Mesendoderm (in vitro differentiated cells): ENCODE measurements at regions not wholly inside any gene's neighbourhood (a gene's known extent, or its start where the extent isn't known, plus 50 kb on each side); places are given as distances from the start of the nearest gene placed in this dataset.

ENCODE experiments used
- DNase-seq: peaks from one replicate; pipeline ENCODE4 v3.0.0; 2013
- H2AK5ac ChIP-seq: 2 replicates; pipeline ENCODE4 v1.6.1; 2013; ENCODE audit warnings: low read length, inconsistent platforms
- H2BK120ac ChIP-seq: 2 replicates; pipeline ENCODE4 v1.6.1; 2013; ENCODE audit warnings: low read depth, mild to moderate bottlenecking, low read length, moderate library complexity, mixed read lengths
- H2BK15ac ChIP-seq: replicated peaks from 2 replicates; pipeline ENCODE4 v1.6.1; 2013; ENCODE audit warnings: low read depth, mild to moderate bottlenecking, moderate library complexity
- H2BK5ac ChIP-seq: 2 replicates; pipeline ENCODE4 v1.6.1; 2013; ENCODE audit warnings: low read length, inconsistent platforms
- H3K18ac ChIP-seq: 2 replicates; pipeline ENCODE4 v1.6.1; 2013; ENCODE audit warnings: mild to moderate bottlenecking, low read length, mixed read lengths
- H3K23ac ChIP-seq: one replicate; pipeline ENCODE4 v1.6.1; 2013; ENCODE audit warnings: low read length
- H3K27ac ChIP-seq: 2 replicates; pipeline ENCODE4 v1.5.1; 2013; ENCODE audit warnings: low read depth, mild to moderate bottlenecking, inconsistent platforms, low read length, moderate library complexity
- H3K27me3 ChIP-seq: 2 replicates; pipeline ENCODE4 v1.6.1; 2013; ENCODE audit warnings: low read length, control low read depth, mild to moderate bottlenecking, inconsistent platforms; ENCODE audit not compliant: insufficient read depth, poor library complexity
- H3K36me3 ChIP-seq: 2 replicates; pipeline ENCODE4 v1.6.1; 2013; ENCODE audit warnings: low read length, inconsistent platforms; ENCODE audit not compliant: control insufficient read depth, insufficient read depth
- H3K4ac ChIP-seq: one replicate; pipeline ENCODE4 v1.6.1; 2013; ENCODE audit warnings: low read depth, mild to moderate bottlenecking, low read length, moderate library complexity
- H3K4me1 ChIP-seq: 2 replicates; pipeline ENCODE4 v1.6.1; 2013; ENCODE audit warnings: low read depth, low read length, inconsistent platforms; ENCODE audit not compliant: control insufficient read depth
- H3K4me2 ChIP-seq: 2 replicates; pipeline ENCODE4 v1.6.1; 2013; ENCODE audit warnings: low read length
- H3K4me3 ChIP-seq: 2 replicates; pipeline ENCODE4 v1.5.1; 2013; ENCODE audit warnings: mild to moderate bottlenecking, low read length
- H3K56ac ChIP-seq: one replicate; pipeline ENCODE4 v1.6.1; 2013; ENCODE audit warnings: low read length
- H3K79me1 ChIP-seq: 2 replicates; pipeline ENCODE4 v1.6.1; 2013; ENCODE audit warnings: low read length, inconsistent platforms
- H3K79me2 ChIP-seq: 2 replicates; pipeline ENCODE4 v1.6.1; 2013; ENCODE audit warnings: mild to moderate bottlenecking, low read length; ENCODE audit not compliant: control insufficient read depth, insufficient read depth
- H3K9ac ChIP-seq: 2 replicates; pipeline ENCODE4 v1.6.1; 2013; ENCODE audit warnings: low read length, inconsistent platforms
- H4K5ac ChIP-seq: one replicate; pipeline ENCODE4 v1.6.1; 2013; ENCODE audit warnings: low read length
- H4K8ac ChIP-seq: one replicate; pipeline ENCODE4 v1.6.1; 2013; ENCODE audit warnings: low read depth, mild to moderate bottlenecking, control low read depth, low read length, moderate library complexity
- WGBS: extraction: QIAGEN DNeasy Blood & Tissue Kit; methylation state at CpG from one replicate; pipeline ENCODE4 v1.1.7; 2013; ENCODE audit warnings: low lambda C conversion rate, missing lambda C conversion rate; ENCODE audit not compliant: insufficient coverage; ENCODE audit errors: extremely low coverage; 5-methylcytosine and 5-hydroxymethylcytosine counted together

- Histone ChIP-seq H3K4me2 (no peak overlapping the region), H2BK5ac (no peak overlapping the region), H2BK15ac (no peak overlapping the region), H3K9ac (no peak overlapping the region), H3K18ac (no peak overlapping the region), H3K79me2 (no peaks in the 10 kb centered on the region), H4K8ac (no peak overlapping the region), H3K36me3 (no peaks in the 10 kb centered on the region), H2BK120ac (no peak overlapping the region), H3K79me1 (no peaks in the 10 kb centered on the region), H3K27ac (no peak overlapping the region), H3K56ac (no peak overlapping the region), H3K4ac (no peak overlapping the region), H3K4me3 (no peak overlapping the region), H4K5ac (no peak overlapping the region), H3K4me1 (no peaks in the 10 kb centered on the region), H3K23ac (no peak overlapping the region), H3K27me3 (no peaks in the 10 kb centered on the region), H2AK5ac (no peak overlapping the region)
- no CpG with 5 or more reads among the region's 3 CpGs for WGBS
- no peak for DNase-seq
Measured at GRCh38 chr1:88169139-88169538, 514.9 kb upstream of the PKN2 start.

GRCh38 chr1:88169939-88170338, 514.1 kb upstream of the PKN2 start:
- H2AK5ac ChIP-seq, result no peak overlapping the region
- no peak overlapping the region for H3K27ac ChIP-seq
- no peak overlapping the region for H2BK5ac ChIP-seq
- no peak overlapping the region for H4K8ac ChIP-seq
- H2BK15ac ChIP-seq, result no peak overlapping the region
- H3K4ac ChIP-seq, result no peak overlapping the region
- no peak overlapping the region for H3K4me3 ChIP-seq
- H3K4me1 ChIP-seq, result no peaks in the 10 kb centered on the region
- H2BK120ac ChIP-seq, result no peak overlapping the region
- no peaks in the 10 kb centered on the region for H3K79me2 ChIP-seq
- no peak for DNase-seq
- H3K27me3 ChIP-seq, result no peaks in the 10 kb centered on the region
- H3K9ac ChIP-seq, result no peak overlapping the region
- no peaks in the 10 kb centered on the region for H3K36me3 ChIP-seq
- H3K4me2 ChIP-seq, result no peak overlapping the region
- no peak overlapping the region for H3K18ac ChIP-seq
- no peaks in the 10 kb centered on the region for H3K79me1 ChIP-seq
- no peak overlapping the region for H3K23ac ChIP-seq
- no peak overlapping the region for H4K5ac ChIP-seq
- H3K56ac ChIP-seq, result no peak overlapping the region

- H4K5ac ChIP-seq, result no peak overlapping the region
- no peak overlapping the region for H3K23ac ChIP-seq
- no peak overlapping the region for H3K4ac ChIP-seq
- no peak overlapping the region for H3K27ac ChIP-seq
- H3K79me2 ChIP-seq, result no peaks in the 10 kb centered on the region
- no peaks in the 10 kb centered on the region for H3K79me1 ChIP-seq
- H3K4me1 ChIP-seq, result no peaks in the 10 kb centered on the region
- H3K18ac ChIP-seq, result no peak overlapping the region
- H3K56ac ChIP-seq, result no peak overlapping the region
- H2BK15ac ChIP-seq, result no peak overlapping the region
- no peak overlapping the region for H3K4me2 ChIP-seq
- H3K9ac ChIP-seq, result no peak overlapping the region
- H2AK5ac ChIP-seq, result no peak overlapping the region
- no peak overlapping the region for H2BK120ac ChIP-seq
- no peaks in the 10 kb centered on the region for H3K27me3 ChIP-seq
- no peak overlapping the region for H2BK5ac ChIP-seq
- H4K8ac ChIP-seq, result no peak overlapping the region
- H3K4me3 ChIP-seq, result no peak overlapping the region
- no peak for DNase-seq
- WGBS, result no CpG with 5 or more reads among the region's 3 CpGs
- H3K36me3 ChIP-seq, result no peaks in the 10 kb centered on the region
Measured at GRCh38 chr1:88175120-88175630, 508.9 kb upstream of the PKN2 start.

- H3K36me3 ChIP-seq, result no peaks in the 10 kb centered on the region
- H3K79me1 ChIP-seq, result no peaks in the 10 kb centered on the region
- H3K27ac ChIP-seq, result no peak overlapping the region
- no peak overlapping the region for H2AK5ac ChIP-seq
- H3K18ac ChIP-seq, result no peak overlapping the region
- H3K27me3 ChIP-seq, result no peaks in the 10 kb centered on the region
- no peak overlapping the region for H2BK15ac ChIP-seq
- no peak overlapping the region for H3K4me3 ChIP-seq
- H3K4me1 ChIP-seq, result no peaks in the 10 kb centered on the region
- H4K8ac ChIP-seq, result no peak overlapping the region
- no peak overlapping the region for H3K4me2 ChIP-seq
- H4K5ac ChIP-seq, result no peak overlapping the region
- no peak overlapping the region for H3K56ac ChIP-seq
- no peak overlapping the region for H3K23ac ChIP-seq
- WGBS, result no CpG with 5 or more reads among the region's 10 CpGs
- no peak overlapping the region for H3K9ac ChIP-seq
- H3K4ac ChIP-seq, result no peak overlapping the region
- no peaks in the 10 kb centered on the region for H3K79me2 ChIP-seq
- no peak overlapping the region for H2BK120ac ChIP-seq
- no peak overlapping the region for H2BK5ac ChIP-seq
- DNase-seq, result no peak
Measured at GRCh38 chr1:88175631-88176226, 508.3 kb upstream of the PKN2 start.

GRCh38 chr1:88179943-88180342, 504.1 kb upstream of the PKN2 start:
- H3K9ac ChIP-seq, result no peak overlapping the region
- H3K79me2 ChIP-seq, result no peaks in the 10 kb centered on the region
- H3K18ac ChIP-seq, result no peak overlapping the region
- no peak overlapping the region for H3K27ac ChIP-seq
- no peak overlapping the region for H3K4ac ChIP-seq
- H3K79me1 ChIP-seq, result no peaks in the 10 kb centered on the region
- H4K8ac ChIP-seq, result no peak overlapping the region
- H3K4me2 ChIP-seq, result no peak overlapping the region
- no peak overlapping the region for H3K23ac ChIP-seq
- no peak overlapping the region for H2BK15ac ChIP-seq
- H3K4me3 ChIP-seq, result no peak overlapping the region
- no peak overlapping the region for H2BK120ac ChIP-seq
- H3K36me3 ChIP-seq, result no peaks in the 10 kb centered on the region
- H3K4me1 ChIP-seq, result no peaks in the 10 kb centered on the region
- H3K27me3 ChIP-seq, result no peaks in the 10 kb centered on the region
- no peak overlapping the region for H2BK5ac ChIP-seq
- peak; percentile 40 for DNase-seq
- no peak overlapping the region for H4K5ac ChIP-seq
- WGBS, result no CpG with 5 or more reads among the region's 5 CpGs
- no peak overlapping the region for H3K56ac ChIP-seq
- no peak overlapping the region for H2AK5ac ChIP-seq

GRCh38 chr1:88180449-88181108, 503.5 kb upstream of the PKN2 start:
- Histone ChIP-seq H2AK5ac (no peak overlapping the region), H4K5ac (no peak overlapping the region), H2BK5ac (no peak overlapping the region), H3K18ac (no peak overlapping the region), H3K27me3 (no peaks in the 10 kb centered on the region), H3K56ac (peak overlapping the region; percentile 40), H3K9ac (no peak overlapping the region), H3K36me3 (no peaks in the 10 kb centered on the region), H3K27ac (no peak overlapping the region), H2BK15ac (no peak overlapping the region), H3K4me2 (no peak overlapping the region), H3K23ac (no peak overlapping the region), H3K4me3 (no peak overlapping the region), H3K4ac (no peak overlapping the region), H3K4me1 (no peaks in the 10 kb centered on the region), H4K8ac (no peak overlapping the region), H3K79me2 (no peaks in the 10 kb centered on the region), H2BK120ac (no peak overlapping the region), H3K79me1 (no peaks in the 10 kb centered on the region)
- WGBS, result no CpG with 5 or more reads among the region's 8 CpGs
- DNase-seq, result peak; percentile 92
